ENCODE measurements at regions not wholly inside any gene's neighbourhood (a gene's known extent, or its start where the extent isn't known, plus 50 kb on each side); places are given as distances from the start of the nearest gene placed in this dataset.

DNA sequence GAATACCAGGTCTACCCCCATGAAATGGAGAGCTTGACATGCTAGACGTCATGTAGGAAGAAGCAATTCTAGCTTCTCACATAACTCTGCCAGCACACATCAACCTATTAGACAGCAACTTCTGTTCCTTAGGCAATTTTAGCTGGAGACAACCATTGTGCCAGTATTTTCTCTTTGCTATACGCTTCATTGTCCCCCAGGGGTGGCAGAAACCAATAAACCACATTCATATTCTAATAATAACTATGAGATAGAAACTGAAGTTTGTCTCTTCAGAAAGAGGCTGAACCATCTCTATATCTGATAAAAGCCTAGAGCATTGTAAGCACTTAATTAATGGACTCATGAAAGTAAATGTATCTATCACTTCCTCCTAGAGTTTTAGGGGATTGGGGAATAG is 278.6 kb downstream of the FOXG1 start:
- TF ChIP-seq, protein P1, sequence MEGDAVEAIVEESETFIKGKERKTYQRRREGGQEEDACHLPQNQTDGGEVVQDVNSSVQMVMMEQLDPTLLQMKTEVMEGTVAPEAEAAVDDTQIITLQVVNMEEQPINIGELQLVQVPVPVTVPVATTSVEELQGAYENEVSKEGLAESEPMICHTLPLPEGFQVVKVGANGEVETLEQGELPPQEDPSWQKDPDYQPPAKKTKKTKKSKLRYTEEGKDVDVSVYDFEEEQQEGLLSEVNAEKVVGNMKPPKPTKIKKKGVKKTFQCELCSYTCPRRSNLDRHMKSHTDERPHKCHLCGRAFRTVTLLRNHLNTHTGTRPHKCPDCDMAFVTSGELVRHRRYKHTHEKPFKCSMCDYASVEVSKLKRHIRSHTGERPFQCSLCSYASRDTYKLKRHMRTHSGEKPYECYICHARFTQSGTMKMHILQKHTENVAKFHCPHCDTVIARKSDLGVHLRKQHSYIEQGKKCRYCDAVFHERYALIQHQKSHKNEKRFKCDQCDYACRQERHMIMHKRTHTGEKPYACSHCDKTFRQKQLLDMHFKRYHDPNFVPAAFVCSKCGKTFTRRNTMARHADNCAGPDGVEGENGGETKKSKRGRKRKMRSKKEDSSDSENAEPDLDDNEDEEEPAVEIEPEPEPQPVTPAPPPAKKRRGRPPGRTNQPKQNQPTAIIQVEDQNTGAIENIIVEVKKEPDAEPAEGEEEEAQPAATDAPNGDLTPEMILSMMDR (IDR thresholded peaks at IDR 0.05; ENCODE audit: low read depth, low read length, missing control alignments), result no peak
- H3K4me3 ChIP-seq (replicated peaks; ENCODE audit: low read depth, low read length), result no peak overlapping the region
- no peak for DNase-seq (ENCODE audit: extremely low read depth, low read depth)

DNA sequence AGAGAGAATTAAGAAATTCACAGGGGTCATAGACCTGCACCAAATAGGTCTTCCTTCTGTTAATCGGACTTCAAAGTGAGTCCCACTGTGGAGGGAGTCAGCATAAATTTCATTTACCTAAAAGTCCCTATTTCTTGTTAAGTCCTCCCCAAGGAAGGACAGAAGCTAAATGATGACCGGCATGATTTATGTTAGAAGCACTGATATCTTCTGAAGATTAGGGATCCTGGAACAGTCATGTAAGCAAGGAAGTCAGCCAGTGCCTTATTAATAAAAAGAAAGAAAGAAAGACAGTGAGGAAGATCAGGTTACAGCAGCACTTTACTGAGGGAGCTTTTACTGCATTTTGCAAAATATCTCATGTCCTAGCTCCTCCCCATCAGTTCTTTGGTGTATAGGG is 287.5 kb downstream of the FOXG1 start:
- TF ChIP-seq, protein P1 (IDR thresholded peaks at IDR 0.05; ENCODE audit: low read depth, low read length, missing control alignments), result no peak
- DNase-seq (ENCODE audit: extremely low read depth, low read depth), result no peak
- no peak overlapping the region for H3K4me3 ChIP-seq (replicated peaks; ENCODE audit: low read depth, low read length)

DNA sequence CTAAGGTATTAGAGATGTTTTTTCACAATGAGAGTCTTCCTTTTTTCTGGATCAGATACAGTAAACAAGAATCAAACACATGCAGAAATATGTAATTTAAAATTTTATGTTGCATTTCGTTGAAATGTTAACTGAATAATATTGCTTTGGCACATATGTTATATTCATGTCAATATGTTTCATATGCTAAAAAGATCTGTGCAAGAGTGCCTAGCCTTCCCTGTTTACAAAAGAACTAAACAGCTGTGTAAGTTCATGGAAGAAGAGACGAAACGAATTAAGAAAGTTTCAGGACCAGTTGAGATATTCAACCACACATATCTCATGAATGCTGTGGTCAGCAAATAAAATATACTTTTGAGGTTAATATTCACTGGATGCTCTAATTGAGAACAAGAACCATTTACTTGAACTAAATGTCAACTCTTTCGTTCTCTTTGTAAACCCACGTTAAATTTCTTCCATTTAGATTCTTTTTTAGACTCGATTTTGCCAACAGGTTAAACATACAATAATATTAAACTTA is 289.5 kb downstream of the FOXG1 start:
- DNase-seq (ENCODE audit: extremely low read depth, low read depth), result no peak
- no peak overlapping the region for H3K4me3 ChIP-seq (replicated peaks; ENCODE audit: low read depth, low read length)
- TF ChIP-seq, protein P1 (IDR thresholded peaks at IDR 0.05; ENCODE audit: low read depth, low read length, missing control alignments), result no peak

DNA sequence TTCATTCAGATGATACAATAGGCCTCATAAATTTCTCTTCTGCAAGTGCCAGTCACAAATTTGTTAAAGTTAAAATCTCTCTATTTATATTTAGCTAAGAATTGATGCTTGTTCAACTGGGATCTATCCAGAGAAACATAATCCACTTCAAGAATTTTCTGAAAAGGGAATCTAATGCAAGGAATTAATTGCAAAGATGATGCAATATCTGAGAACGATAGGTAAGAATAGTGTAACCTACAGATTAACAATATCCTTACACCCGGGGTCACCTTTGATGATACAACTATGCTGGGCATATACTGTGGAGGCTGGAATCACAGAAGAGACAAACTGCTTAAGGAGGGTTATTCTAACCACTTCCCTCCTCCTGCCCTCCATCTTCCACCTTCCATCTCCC is 295.1 kb downstream of the FOXG1 start:
- no peak for DNase-seq (ENCODE audit: extremely low read depth, low read depth)
- TF ChIP-seq, protein P1 (IDR thresholded peaks at IDR 0.05; ENCODE audit: low read depth, low read length, missing control alignments), result no peak
- H3K4me3 ChIP-seq (replicated peaks; ENCODE audit: low read depth, low read length), result no peak overlapping the region

DNA sequence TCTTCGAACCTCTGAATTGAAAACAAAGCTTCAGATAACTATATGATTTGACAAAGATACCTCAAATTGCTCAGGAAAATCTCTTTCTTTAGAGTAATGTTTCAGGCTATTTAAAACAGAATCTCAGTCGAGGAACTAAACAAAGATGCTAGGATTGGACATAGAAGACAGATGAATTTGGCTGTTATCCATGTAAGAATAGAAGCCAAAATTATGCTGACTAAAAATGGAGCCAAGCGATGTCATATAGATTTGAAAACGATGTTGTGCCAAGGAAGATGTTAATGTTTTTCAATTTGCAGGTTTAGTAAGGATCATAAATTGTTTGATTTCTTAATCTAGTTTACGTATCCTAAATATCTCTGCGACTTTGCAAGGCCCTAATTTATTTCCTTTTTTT is 295.9 kb downstream of the FOXG1 start:
- TF ChIP-seq, protein P1 (IDR thresholded peaks at IDR 0.05; ENCODE audit: low read depth, low read length, missing control alignments), result no peak
- DNase-seq (ENCODE audit: extremely low read depth, low read depth), result no peak
- H3K4me3 ChIP-seq (replicated peaks; ENCODE audit: low read depth, low read length), result no peak overlapping the region

DNA sequence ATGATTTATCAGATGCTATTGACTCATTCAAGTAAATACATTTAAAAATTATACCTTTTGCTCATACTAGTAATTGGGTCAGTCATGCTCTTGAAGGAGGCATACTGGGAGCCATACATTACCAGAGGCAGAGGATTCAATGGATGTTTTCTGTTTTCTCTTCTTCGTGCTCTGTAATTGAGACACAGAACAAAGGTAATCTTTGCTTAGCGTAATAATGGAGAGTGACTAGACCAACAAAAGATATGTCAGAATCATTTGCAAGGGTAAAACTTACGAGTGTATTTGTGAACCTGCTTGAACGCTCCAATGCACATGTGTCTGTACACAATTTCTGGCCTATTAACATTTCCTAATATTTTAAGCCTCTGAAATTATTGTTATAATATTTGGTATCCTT is 296.4 kb downstream of the FOXG1 start:
- no peak overlapping the region for H3K4me3 ChIP-seq (replicated peaks; ENCODE audit: low read depth, low read length)
- TF ChIP-seq, protein P1 (IDR thresholded peaks at IDR 0.05; ENCODE audit: low read depth, low read length, missing control alignments), result no peak
- no peak for DNase-seq (ENCODE audit: extremely low read depth, low read depth)

DNA sequence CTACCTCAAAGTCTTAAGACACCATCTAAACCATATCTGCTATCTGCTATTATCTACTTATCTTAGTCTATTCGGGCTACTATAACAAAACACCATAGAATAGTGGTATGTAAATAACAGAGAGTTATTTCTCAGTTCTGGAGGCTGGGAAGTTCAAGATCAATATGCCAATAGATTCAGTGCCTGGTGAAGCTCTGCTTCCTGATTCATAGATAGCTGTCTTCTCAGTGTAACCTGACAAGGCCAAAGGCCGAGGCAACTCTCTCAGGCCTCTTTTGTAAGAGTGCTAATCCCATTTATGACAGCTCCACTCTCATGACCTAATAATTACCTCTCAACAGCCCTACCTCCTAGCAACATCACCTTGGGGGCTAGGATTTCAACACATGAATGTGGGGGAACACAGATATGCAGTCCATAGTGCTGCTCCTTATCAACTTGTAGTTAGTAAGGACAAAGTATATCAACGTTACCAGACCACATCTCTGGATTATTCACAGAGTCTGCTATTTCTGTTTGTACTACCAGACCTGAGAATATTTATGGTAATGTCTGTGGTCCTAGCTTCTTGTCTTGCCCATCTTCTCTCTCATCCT is 297.8 kb downstream of the FOXG1 start:
- TF ChIP-seq, protein P1 (IDR thresholded peaks at IDR 0.05; ENCODE audit: low read depth, low read length, missing control alignments), result no peak
- H3K4me3 ChIP-seq (replicated peaks; ENCODE audit: low read depth, low read length), result no peak overlapping the region
- no peak for DNase-seq (ENCODE audit: extremely low read depth, low read depth)
